ENCODE measurements at regions not wholly inside any gene's neighbourhood (a gene's known extent, or its start where the extent isn't known, plus 50 kb on each side); places are given as distances from the start of the nearest gene placed in this dataset.

- DNase-seq, result no peak
Measured at GRCh38 chr1:98103617-98104285, 182.9 kb upstream of the DPYD start.

- no peak for DNase-seq
Measured at GRCh38 chr1:98102345-98103030, 181.7 kb upstream of the DPYD start.

GRCh38 chr1:98101364-98101763 lies 180.5 kb upstream of the DPYD start:
- no peak for DNase-seq

GRCh38 chr1:98099501-98099900 lies 178.7 kb upstream of the DPYD start:
- DNase-seq, result no peak

GRCh38 chr1:98098473-98098872 lies 177.6 kb upstream of the DPYD start:
- no peak for DNase-seq

- DNase-seq, result no peak
Measured at GRCh38 chr1:98090351-98090750, 169.5 kb upstream of the DPYD start.

GRCh38 chr1:98088381-98088780 lies 167.5 kb upstream of the DPYD start:
- DNase-seq, result no peak

GRCh38 chr1:98086796-98087441 lies 166.1 kb upstream of the DPYD start:
- DNase-seq, result no peak

GRCh38 chr1:98086156-98086555 lies 165.3 kb upstream of the DPYD start:
- no peak for DNase-seq

GRCh38 chr1:98084188-98084587 lies 163.4 kb upstream of the DPYD start:
- no peak for DNase-seq

- DNase-seq, result no peak
Measured at GRCh38 chr1:98081944-98082343, 161.1 kb upstream of the DPYD start.

- DNase-seq, result no peak
Measured at GRCh38 chr1:98078596-98078995, 157.8 kb upstream of the DPYD start.

GRCh38 chr1:98077691-98078090 lies 156.9 kb upstream of the DPYD start:
- no peak for DNase-seq

GRCh38 chr1:98075626-98076025 lies 154.8 kb upstream of the DPYD start:
- no peak for DNase-seq

- no peak for DNase-seq
Measured at GRCh38 chr1:98073823-98074222, 153.0 kb upstream of the DPYD start.

GRCh38 chr1:98073106-98073505 lies 152.3 kb upstream of the DPYD start:
- DNase-seq, result no peak

GRCh38 chr1:98072047-98072446 lies 151.2 kb upstream of the DPYD start:
- DNase-seq, result no peak

- DNase-seq, result no peak
Measured at GRCh38 chr1:98068016-98068415, 147.2 kb upstream of the DPYD start.

- DNase-seq, result no peak
Measured at GRCh38 chr1:98066911-98067310, 146.1 kb upstream of the DPYD start.

GRCh38 chr1:98059620-98060019 lies 138.8 kb upstream of the DPYD start:
- DNase-seq, result no peak

GRCh38 chr1:98058676-98059075 lies 137.8 kb upstream of the DPYD start:
- no peak for DNase-seq

GRCh38 chr1:98057236-98057910 lies 136.5 kb upstream of the DPYD start:
- no peak for DNase-seq

GRCh38 chr1:98056781-98057180 lies 135.9 kb upstream of the DPYD start:
- DNase-seq, result no peak

- no peak for DNase-seq
Measured at GRCh38 chr1:98055457-98055856, 134.6 kb upstream of the DPYD start.
